ENCODE measurements at regions not wholly inside any gene's neighbourhood (a gene's known extent, or its start where the extent isn't known, plus 50 kb on each side); places are given as distances from the start of the nearest gene placed in this dataset.

GRCh38 chr20:4533368-4534133 is 152.7 kb upstream of the PRNP start:
- no peaks in the 10 kb centered on the region for H3K9me3 ChIP-seq
- WGBS = 63% methylated on average over 10 of the region's 10 CpGs
- TF ChIP-seq POLR2AphosphoS5 (IDR thresholded peaks at IDR 0.05) (no peak), POLR2A (IDR thresholded peaks at IDR 0.05) (no peak), CTCF (IDR thresholded peaks at IDR 0.05) (no peak)
- DNase-seq (ENCODE audit: low spot score) = no peak
- intact Hi-C loops (cut with DNase I) = no loop called here
- H3K4me3 ChIP-seq = no peak overlapping the region
- no peaks in the 10 kb centered on the region for H3K4me1 ChIP-seq (replicated peaks)
- no peaks in the 10 kb centered on the region for H3K36me3 ChIP-seq
- H3K27ac ChIP-seq = no peak overlapping the region
- H3K27me3 ChIP-seq (replicated peaks; ENCODE audit: insufficient read depth) = no peaks in the 10 kb centered on the region

GRCh38 chr20:4532772-4533171 is 153.5 kb upstream of the PRNP start:
- no peak overlapping the region for H3K27ac ChIP-seq
- no peaks in the 10 kb centered on the region for H3K36me3 ChIP-seq
- H3K9me3 ChIP-seq = no peaks in the 10 kb centered on the region
- TF ChIP-seq POLR2A (IDR thresholded peaks at IDR 0.05) (no peak), CTCF (IDR thresholded peaks at IDR 0.05) (no peak), POLR2AphosphoS5 (IDR thresholded peaks at IDR 0.05) (no peak)
- H3K4me3 ChIP-seq = no peak overlapping the region
- DNase-seq (ENCODE audit: low spot score) = no peak
- WGBS = 86% methylated on average over 1 of the region's 1 CpG
- no peaks in the 10 kb centered on the region for H3K4me1 ChIP-seq (replicated peaks)
- no peaks in the 10 kb centered on the region for H3K27me3 ChIP-seq (replicated peaks; ENCODE audit: insufficient read depth)
- intact Hi-C loops (cut with DNase I) = no loop called here

GRCh38 chr20:4524792-4525191 is 161.5 kb upstream of the PRNP start:
- Histone ChIP-seq H3K36me3 (no peaks in the 10 kb centered on the region), H3K4me1 (replicated peaks) (no peaks in the 10 kb centered on the region), H3K27ac (no peak overlapping the region), H3K9me3 (no peaks in the 10 kb centered on the region), H3K4me3 (no peak overlapping the region), H3K27me3 (replicated peaks; ENCODE audit: insufficient read depth) (no peaks in the 10 kb centered on the region)
- no peak for DNase-seq (ENCODE audit: low spot score)
- intact Hi-C loops (cut with DNase I) = no loop called here
- 58% methylated on average over 1 of the region's 1 CpG for WGBS
- TF ChIP-seq CTCF (IDR thresholded peaks at IDR 0.05) = no peak
- no peak for TF ChIP-seq POLR2AphosphoS5 (IDR thresholded peaks at IDR 0.05)
- no peak for TF ChIP-seq POLR2A (IDR thresholded peaks at IDR 0.05)

GRCh38 chr20:4524307-4524706 is 161.9 kb upstream of the PRNP start:
- H3K27ac ChIP-seq = no peak overlapping the region
- 97% methylated on average over 3 of the region's 3 CpGs for WGBS
- no peak for DNase-seq (ENCODE audit: low spot score)
- intact Hi-C loops (cut with DNase I) = no loop called here
- H3K27me3 ChIP-seq (replicated peaks; ENCODE audit: insufficient read depth) = no peaks in the 10 kb centered on the region
- no peak for TF ChIP-seq POLR2AphosphoS5 (IDR thresholded peaks at IDR 0.05)
- peak in 1 of 4 experiments; percentile 25 for TF ChIP-seq CTCF (IDR thresholded peaks at IDR 0.05)
- H3K4me3 ChIP-seq = no peak overlapping the region
- H3K4me1 ChIP-seq (replicated peaks) = no peaks in the 10 kb centered on the region
- no peaks in the 10 kb centered on the region for H3K36me3 ChIP-seq
- no peaks in the 10 kb centered on the region for H3K9me3 ChIP-seq

GRCh38 chr20:4522310-4522709 is 163.9 kb upstream of the PRNP start:
- no peaks in the 10 kb centered on the region for H3K27me3 ChIP-seq (replicated peaks; ENCODE audit: insufficient read depth)
- H3K4me1 ChIP-seq (replicated peaks) = no peaks in the 10 kb centered on the region
- TF ChIP-seq POLR2AphosphoS5 (IDR thresholded peaks at IDR 0.05) (no peak), CTCF (IDR thresholded peaks at IDR 0.05) (no peak)
- 93% methylated on average over 8 of the region's 8 CpGs for WGBS
- DNase-seq (ENCODE audit: low spot score) = no peak
- H3K36me3 ChIP-seq = no peaks in the 10 kb centered on the region
- no peak overlapping the region for H3K4me3 ChIP-seq
- intact Hi-C loops (cut with DNase I) = no loop called here
- no peak overlapping the region for H3K27ac ChIP-seq
- no peaks in the 10 kb centered on the region for H3K9me3 ChIP-seq
